ENCODE measurements at regions not wholly inside any gene's neighbourhood (a gene's known extent, or its start where the extent isn't known, plus 50 kb on each side); places are given as distances from the start of the nearest gene placed in this dataset.

DNA sequence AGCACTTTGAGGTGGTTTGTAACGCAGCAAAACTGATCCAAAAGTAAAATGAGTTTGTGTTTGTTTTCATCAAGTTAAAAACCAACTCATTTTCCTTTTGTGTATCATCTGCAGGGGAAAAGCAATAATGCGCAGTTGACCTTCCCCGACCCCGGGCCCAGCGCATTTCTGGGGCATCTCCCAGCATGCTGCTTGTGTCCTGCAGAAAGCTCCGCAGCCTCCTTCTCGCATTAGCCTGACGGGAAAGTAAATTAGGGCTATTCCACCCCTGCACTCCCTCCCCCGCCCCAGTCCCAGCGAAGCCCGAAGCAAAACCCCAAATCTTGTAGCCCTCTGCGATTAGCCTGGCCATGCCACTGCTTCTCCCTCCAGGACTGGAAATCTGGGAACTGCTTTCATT, 82.0 kb upstream of the PPM1B start:
- TF ChIP-seq TCF7L2 (IDR thresholded peaks at IDR 0.05; ENCODE audit: low read depth, low read length) (no peak), POLR2AphosphoS5 (IDR thresholded peaks at IDR 0.05; ENCODE audit: low read depth, low read length) (no peak), SIN3A (IDR thresholded peaks at IDR 0.05; ENCODE audit: borderline replicate concordance, insufficient read depth, low read depth, low read length) (no peak)
- TF ChIP-seq, protein P1, sequence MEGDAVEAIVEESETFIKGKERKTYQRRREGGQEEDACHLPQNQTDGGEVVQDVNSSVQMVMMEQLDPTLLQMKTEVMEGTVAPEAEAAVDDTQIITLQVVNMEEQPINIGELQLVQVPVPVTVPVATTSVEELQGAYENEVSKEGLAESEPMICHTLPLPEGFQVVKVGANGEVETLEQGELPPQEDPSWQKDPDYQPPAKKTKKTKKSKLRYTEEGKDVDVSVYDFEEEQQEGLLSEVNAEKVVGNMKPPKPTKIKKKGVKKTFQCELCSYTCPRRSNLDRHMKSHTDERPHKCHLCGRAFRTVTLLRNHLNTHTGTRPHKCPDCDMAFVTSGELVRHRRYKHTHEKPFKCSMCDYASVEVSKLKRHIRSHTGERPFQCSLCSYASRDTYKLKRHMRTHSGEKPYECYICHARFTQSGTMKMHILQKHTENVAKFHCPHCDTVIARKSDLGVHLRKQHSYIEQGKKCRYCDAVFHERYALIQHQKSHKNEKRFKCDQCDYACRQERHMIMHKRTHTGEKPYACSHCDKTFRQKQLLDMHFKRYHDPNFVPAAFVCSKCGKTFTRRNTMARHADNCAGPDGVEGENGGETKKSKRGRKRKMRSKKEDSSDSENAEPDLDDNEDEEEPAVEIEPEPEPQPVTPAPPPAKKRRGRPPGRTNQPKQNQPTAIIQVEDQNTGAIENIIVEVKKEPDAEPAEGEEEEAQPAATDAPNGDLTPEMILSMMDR (IDR thresholded peaks at IDR 0.05) = no peak
- TF ChIP-seq, protein P2, sequence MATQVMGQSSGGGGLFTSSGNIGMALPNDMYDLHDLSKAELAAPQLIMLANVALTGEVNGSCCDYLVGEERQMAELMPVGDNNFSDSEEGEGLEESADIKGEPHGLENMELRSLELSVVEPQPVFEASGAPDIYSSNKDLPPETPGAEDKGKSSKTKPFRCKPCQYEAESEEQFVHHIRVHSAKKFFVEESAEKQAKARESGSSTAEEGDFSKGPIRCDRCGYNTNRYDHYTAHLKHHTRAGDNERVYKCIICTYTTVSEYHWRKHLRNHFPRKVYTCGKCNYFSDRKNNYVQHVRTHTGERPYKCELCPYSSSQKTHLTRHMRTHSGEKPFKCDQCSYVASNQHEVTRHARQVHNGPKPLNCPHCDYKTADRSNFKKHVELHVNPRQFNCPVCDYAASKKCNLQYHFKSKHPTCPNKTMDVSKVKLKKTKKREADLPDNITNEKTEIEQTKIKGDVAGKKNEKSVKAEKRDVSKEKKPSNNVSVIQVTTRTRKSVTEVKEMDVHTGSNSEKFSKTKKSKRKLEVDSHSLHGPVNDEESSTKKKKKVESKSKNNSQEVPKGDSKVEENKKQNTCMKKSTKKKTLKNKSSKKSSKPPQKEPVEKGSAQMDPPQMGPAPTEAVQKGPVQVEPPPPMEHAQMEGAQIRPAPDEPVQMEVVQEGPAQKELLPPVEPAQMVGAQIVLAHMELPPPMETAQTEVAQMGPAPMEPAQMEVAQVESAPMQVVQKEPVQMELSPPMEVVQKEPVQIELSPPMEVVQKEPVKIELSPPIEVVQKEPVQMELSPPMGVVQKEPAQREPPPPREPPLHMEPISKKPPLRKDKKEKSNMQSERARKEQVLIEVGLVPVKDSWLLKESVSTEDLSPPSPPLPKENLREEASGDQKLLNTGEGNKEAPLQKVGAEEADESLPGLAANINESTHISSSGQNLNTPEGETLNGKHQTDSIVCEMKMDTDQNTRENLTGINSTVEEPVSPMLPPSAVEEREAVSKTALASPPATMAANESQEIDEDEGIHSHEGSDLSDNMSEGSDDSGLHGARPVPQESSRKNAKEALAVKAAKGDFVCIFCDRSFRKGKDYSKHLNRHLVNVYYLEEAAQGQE (IDR thresholded peaks at IDR 0.05; ENCODE audit: insufficient read depth in 1 of 2, low read depth in 2 of 2, low read length in 1 of 2) = no peak
